Vagina (tissue), 2 donors: ENCODE measurements at regions not wholly inside any gene's neighbourhood (a gene's known extent, or its start where the extent isn't known, plus 50 kb on each side); places are given as distances from the start of the nearest gene placed in this dataset.

Experiments used
- DNase-seq, 2 donors: peaks; one replicate each; pipeline ENCODE4 v3.0.0-alpha.2; 2017; ENCODE audit errors: extremely low spot score in 2 of 2
- H3K27ac ChIP-seq: fragments of 200-600 bp; sonication (generic); one replicate; pipeline ENCODE4 v1.5.1; 2019
- H3K27me3 ChIP-seq: fragments of 200-600 bp; sonication (generic); one replicate; pipeline ENCODE4 v1.5.1; 2019
- H3K36me3 ChIP-seq, 2 donors: fragments of 200-600 bp; sonication (generic); one replicate each; pipeline ENCODE4 v1.5.1; 2017 to 2019
- H3K4me1 ChIP-seq: fragments of 200-600 bp; sonication (generic); one replicate; pipeline ENCODE4 v1.5.1; 2019
- H3K4me3 ChIP-seq, 2 donors: fragments of 200-600 bp; sonication (generic); 1 replicate in 1 of 2; 2 replicates in 1 of 2; pipeline ENCODE4 v1.5.1; 2016 to 2019
- H3K9me3 ChIP-seq: fragments of 200-600 bp; sonication (generic); one replicate; pipeline ENCODE4 v1.5.1; 2019
- POLR2A ChIP-seq, 2 donors: fragments of 450-650 bp; IDR thresholded peaks; one replicate each; pipeline ENCODE4 v1.6.1; 2017; ENCODE audit warnings: antibody characterized with exemption in 2 of 2, mild to moderate bottlenecking in 2 of 2, moderate library complexity in 2 of 2
- POLR2AphosphoS5 ChIP-seq, 2 donors: sonication (generic); formaldehyde crosslinking; IDR thresholded peaks; one replicate each; pipeline ENCODE4 v1.9.0; 2017; ENCODE audit warnings: antibody characterized with exemption in 2 of 2, mild to moderate bottlenecking in 2 of 2, low read depth in 1 of 2; ENCODE audit not compliant: insufficient read depth in 1 of 2
- intact Hi-C: fragments of 100-400 bp; cut with DNase I; formaldehyde crosslinking; loops from one replicate; pipeline ENCODE4 v1.15.1; 2023
- TF ChIP-seq, protein P1 (sequence below), 3 experiments: fragments of 450-650 bp in 2 of 3; fragments of 200-600 bp in 1 of 3; sonication (generic) in 1 of 3; IDR thresholded peaks; one replicate each; pipeline ENCODE4 v1.5.1; 2017 to 2019; ENCODE audit warnings: antibody characterized with exemption in 3 of 3, mild to moderate bottlenecking in 2 of 3, moderate library complexity in 2 of 3

GRCh38 chr3:3902161-3902560 is 102.9 kb downstream of the LRRN1 start:
- Histone ChIP-seq H3K27me3 (no peaks in the 10 kb centered on the region), H3K27ac (no peak overlapping the region), H3K4me1 (no peaks in the 10 kb centered on the region)

GRCh38 chr3:3906171-3906570 is 106.9 kb downstream of the LRRN1 start:
- DNase-seq = no peak
- no peaks in the 10 kb centered on the region for H3K4me1 ChIP-seq
- no peaks in the 10 kb centered on the region for H3K27me3 ChIP-seq
- H3K4me3 ChIP-seq = no peak overlapping the region
- H3K9me3 ChIP-seq = no peaks in the 10 kb centered on the region
- H3K27ac ChIP-seq = no peak overlapping the region
- H3K36me3 ChIP-seq = no peaks in the 10 kb centered on the region
- intact Hi-C loops = no loop called here
- TF ChIP-seq POLR2A (IDR thresholded peaks at IDR 0.05) (no peak), POLR2AphosphoS5 (IDR thresholded peaks at IDR 0.05; ENCODE audit: insufficient read depth in 1 of 2, low read depth in 1 of 2) (no peak)
- TF ChIP-seq, protein P1, sequence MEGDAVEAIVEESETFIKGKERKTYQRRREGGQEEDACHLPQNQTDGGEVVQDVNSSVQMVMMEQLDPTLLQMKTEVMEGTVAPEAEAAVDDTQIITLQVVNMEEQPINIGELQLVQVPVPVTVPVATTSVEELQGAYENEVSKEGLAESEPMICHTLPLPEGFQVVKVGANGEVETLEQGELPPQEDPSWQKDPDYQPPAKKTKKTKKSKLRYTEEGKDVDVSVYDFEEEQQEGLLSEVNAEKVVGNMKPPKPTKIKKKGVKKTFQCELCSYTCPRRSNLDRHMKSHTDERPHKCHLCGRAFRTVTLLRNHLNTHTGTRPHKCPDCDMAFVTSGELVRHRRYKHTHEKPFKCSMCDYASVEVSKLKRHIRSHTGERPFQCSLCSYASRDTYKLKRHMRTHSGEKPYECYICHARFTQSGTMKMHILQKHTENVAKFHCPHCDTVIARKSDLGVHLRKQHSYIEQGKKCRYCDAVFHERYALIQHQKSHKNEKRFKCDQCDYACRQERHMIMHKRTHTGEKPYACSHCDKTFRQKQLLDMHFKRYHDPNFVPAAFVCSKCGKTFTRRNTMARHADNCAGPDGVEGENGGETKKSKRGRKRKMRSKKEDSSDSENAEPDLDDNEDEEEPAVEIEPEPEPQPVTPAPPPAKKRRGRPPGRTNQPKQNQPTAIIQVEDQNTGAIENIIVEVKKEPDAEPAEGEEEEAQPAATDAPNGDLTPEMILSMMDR (IDR thresholded peaks at IDR 0.05) = no peak

More at GRCh38 chr3:3902161-3902560, 102.9 kb downstream of the LRRN1 start:
- Histone ChIP-seq H3K36me3 (no peaks in the 10 kb centered on the region), H3K4me3 (no peak overlapping the region), H3K9me3 (no peaks in the 10 kb centered on the region)
- no peak for DNase-seq
- intact Hi-C loops = no loop called here
- TF ChIP-seq POLR2A (IDR thresholded peaks at IDR 0.05) = no peak
- no peak for TF ChIP-seq POLR2AphosphoS5 (IDR thresholded peaks at IDR 0.05; ENCODE audit: insufficient read depth in 1 of 2, low read depth in 1 of 2)
- TF ChIP-seq, protein P1 (IDR thresholded peaks at IDR 0.05) = no peak

DNA sequence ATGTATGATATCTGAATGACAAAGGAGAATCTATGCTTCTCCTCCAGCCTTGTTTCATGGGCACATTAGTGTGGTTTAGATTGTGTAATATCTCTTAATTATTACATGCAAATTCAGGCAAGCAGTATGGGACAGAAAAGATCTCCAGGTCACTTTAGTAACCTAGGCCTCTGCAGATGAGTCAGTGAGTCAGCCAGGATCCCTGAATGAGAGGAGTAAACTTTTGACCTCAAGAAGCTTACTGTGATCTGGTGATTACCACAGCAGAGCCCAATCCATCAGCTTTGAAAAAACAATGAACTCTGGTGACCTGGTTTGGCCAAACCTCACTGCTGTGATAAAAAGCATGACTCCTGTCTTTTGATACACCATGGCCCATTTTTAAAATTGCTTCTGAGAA is 107.8 kb downstream of the LRRN1 start:
- intact Hi-C loops = no loop called here

DNA sequence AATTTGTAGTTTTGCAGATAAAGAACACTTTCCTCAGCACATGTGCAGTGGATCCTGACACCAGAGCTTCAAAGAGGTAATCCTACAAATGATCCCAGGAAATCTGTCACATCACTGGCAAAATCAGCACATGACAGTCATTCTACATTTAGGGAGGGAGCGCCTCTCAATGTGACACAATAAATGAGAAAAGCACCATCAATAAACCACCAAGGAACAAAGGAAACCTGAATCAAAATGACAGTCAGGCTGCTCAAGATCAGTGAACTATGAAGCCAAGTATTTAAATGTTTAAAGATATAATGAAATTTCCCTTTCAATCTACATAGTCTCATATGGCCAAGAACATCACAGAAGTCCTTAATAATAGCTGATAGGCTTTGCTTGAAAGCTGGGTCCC is 119.5 kb downstream of the LRRN1 start:
- Histone ChIP-seq H3K36me3 (no peaks in the 10 kb centered on the region), H3K27ac (no peak overlapping the region), H3K4me1 (no peaks in the 10 kb centered on the region), H3K27me3 (no peaks in the 10 kb centered on the region), H3K9me3 (no peaks in the 10 kb centered on the region), H3K4me3 (no peak overlapping the region)
- TF ChIP-seq, protein P1 (IDR thresholded peaks at IDR 0.05) = no peak
- TF ChIP-seq POLR2AphosphoS5 (IDR thresholded peaks at IDR 0.05; ENCODE audit: insufficient read depth in 1 of 2, low read depth in 1 of 2) (no peak), POLR2A (IDR thresholded peaks at IDR 0.05) (no peak)
- DNase-seq = no peak
- intact Hi-C loops = no loop called here

More for the DNA sequence above, 107.8 kb downstream of the LRRN1 start:
- TF ChIP-seq POLR2AphosphoS5 (IDR thresholded peaks at IDR 0.05; ENCODE audit: insufficient read depth in 1 of 2, low read depth in 1 of 2) (no peak), POLR2A (IDR thresholded peaks at IDR 0.05) (no peak)
- TF ChIP-seq, protein P1 (IDR thresholded peaks at IDR 0.05) = no peak
- no peaks in the 10 kb centered on the region for H3K4me1 ChIP-seq
- H3K4me3 ChIP-seq = no peak overlapping the region
- no peaks in the 10 kb centered on the region for H3K9me3 ChIP-seq
- H3K27me3 ChIP-seq = no peaks in the 10 kb centered on the region
- H3K36me3 ChIP-seq = no peaks in the 10 kb centered on the region
- no peak overlapping the region for H3K27ac ChIP-seq
- no peak for DNase-seq

- TF ChIP-seq POLR2A (IDR thresholded peaks at IDR 0.05) = no peak
- intact Hi-C loops = no loop called here
- Histone ChIP-seq H3K4me1 (no peaks in the 10 kb centered on the region), H3K4me3 (no peak overlapping the region), H3K27ac (no peak overlapping the region), H3K36me3 (no peaks in the 10 kb centered on the region), H3K9me3 (no peaks in the 10 kb centered on the region), H3K27me3 (no peaks in the 10 kb centered on the region)
- DNase-seq = no peak
Measured at GRCh38 chr3:3919316-3919715, 120.1 kb downstream of the LRRN1 start.

DNA sequence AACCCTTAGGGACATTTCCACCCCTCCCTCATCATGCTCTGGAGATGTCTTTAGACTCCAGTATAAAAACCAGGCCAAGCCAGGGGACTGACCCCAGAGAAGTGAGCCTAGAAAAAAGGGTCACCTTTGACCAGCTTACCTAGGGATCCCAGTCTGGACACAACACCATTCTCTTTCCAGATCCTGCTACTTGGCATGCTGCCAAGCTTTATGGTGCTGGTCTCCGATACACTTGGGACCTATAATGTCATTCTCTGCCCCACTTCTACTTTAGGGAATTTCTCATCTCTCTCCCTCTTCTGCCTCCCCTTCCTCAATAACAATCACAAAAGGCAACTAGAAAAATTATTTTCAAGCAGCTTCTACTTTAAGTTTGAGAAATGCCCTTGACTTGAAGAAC is 124.4 kb downstream of the LRRN1 start:
- TF ChIP-seq, protein P1 (IDR thresholded peaks at IDR 0.05) = no peak
- TF ChIP-seq POLR2AphosphoS5 (IDR thresholded peaks at IDR 0.05; ENCODE audit: insufficient read depth in 1 of 2, low read depth in 1 of 2) (no peak), POLR2A (IDR thresholded peaks at IDR 0.05) (no peak)
- intact Hi-C loops = no loop called here
- DNase-seq = no peak

More for the DNA sequence above, 124.4 kb downstream of the LRRN1 start:
- Histone ChIP-seq H3K27ac (no peak overlapping the region), H3K4me1 (no peaks in the 10 kb centered on the region), H3K4me3 (no peak overlapping the region), H3K9me3 (no peaks in the 10 kb centered on the region), H3K27me3 (no peaks in the 10 kb centered on the region), H3K36me3 (no peaks in the 10 kb centered on the region)
